ENCODE measurements at regions not wholly inside any gene's neighbourhood (a gene's known extent, or its start where the extent isn't known, plus 50 kb on each side); places are given as distances from the start of the nearest gene placed in this dataset.

DNA sequence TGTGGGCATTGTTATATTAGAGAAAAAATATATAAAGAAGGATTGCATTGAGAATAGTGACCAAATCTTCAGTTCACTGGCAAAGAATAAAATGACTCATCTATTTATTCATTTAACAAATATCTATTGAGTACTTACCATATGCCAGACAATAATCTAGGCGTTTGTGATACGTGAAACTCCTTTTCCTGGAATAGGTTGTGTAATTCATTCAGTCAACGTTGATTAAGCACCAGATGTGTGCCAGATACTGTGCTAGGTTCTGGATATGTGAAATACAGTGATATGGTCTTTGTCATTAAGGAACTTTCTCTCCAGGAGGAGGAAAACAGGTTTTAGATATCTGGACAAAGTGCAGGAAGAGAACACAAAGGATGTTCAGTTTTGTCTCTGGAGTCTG lies 344.5 kb downstream of the RWDD3 start:
- Histone ChIP-seq H4K8ac (ENCODE audit: extremely low read depth, insufficient read depth, low read length) (no peak overlapping the region), H2BK20ac (ENCODE audit: low read length) (no peak overlapping the region), H3K36me3 (ENCODE audit: control insufficient read depth in 2 of 4, insufficient read depth in 4 of 4, low read length in 3 of 4) (no peaks in the 10 kb centered on the region), H3K4ac (replicated peaks; ENCODE audit: insufficient read length, low read depth, low read length) (no peak overlapping the region), H2BK120ac (replicated peaks; ENCODE audit: low read depth, low read length) (no peak overlapping the region), H3K9me3 (ENCODE audit: insufficient read depth in 2 of 2, low read depth in 1 of 2, low read length in 1 of 2) (no peaks in the 10 kb centered on the region), H3K56ac (replicated peaks; ENCODE audit: insufficient read length, low read depth, low read length) (no peak overlapping the region), H4K20me1 (replicated peaks in 1 of 2; ENCODE audit: control insufficient read depth in 1 of 2, insufficient read depth in 2 of 2, low read length in 2 of 2) (no peaks in the 10 kb centered on the region), H3K79me2 (ENCODE audit: control insufficient read depth in 1 of 2, insufficient read depth in 2 of 2, low read length in 2 of 2) (no peaks in the 10 kb centered on the region), H3K4me1 (replicated peaks in 1 of 4; ENCODE audit: control insufficient read depth in 3 of 4, insufficient read depth in 4 of 4, low read length in 3 of 4) (peaks cover 4 to 8% (median 5%) of the 10 kb centered on the region in 4 experiments; a peak in 5 of 7 replicates), H2BK5ac (ENCODE audit: low read depth, low read length) (no peak overlapping the region), H2BK12ac (ENCODE audit: low read depth, low read length) (no peak overlapping the region), H2AK5ac (ENCODE audit: low read depth, low read length) (no peak overlapping the region), H3K27me3 (replicated peaks in 1 of 4; ENCODE audit: control insufficient read depth in 3 of 4, extremely low read depth in 1 of 4, insufficient read depth in 3 of 4, low read length in 3 of 4) (no peaks in the 10 kb centered on the region), H3K14ac (ENCODE audit: insufficient read length) (no peak overlapping the region), H3K79me1 (ENCODE audit: low read depth, low read length) (no peaks in the 10 kb centered on the region), H3K23ac (ENCODE audit: insufficient read length) (no peak overlapping the region), H3K4me3 (ENCODE audit: extremely low read depth in 1 of 4, insufficient read depth in 2 of 4, low read depth in 3 of 4, low read length in 4 of 4) (no peak overlapping the region), H4K91ac (replicated peaks; ENCODE audit: insufficient read length, low read length) (no peak overlapping the region), H2AFZ (ENCODE audit: low read length) (no peak overlapping the region), H3K18ac (ENCODE audit: extremely low read depth, low read length) (no peak overlapping the region), H3K4me2 (ENCODE audit: insufficient read depth in 1 of 2, low read depth in 2 of 2, low read length in 2 of 2) (no peak overlapping the region), H3K27ac (ENCODE audit: low read depth, low read length) (no peak overlapping the region), H3K23me2 (ENCODE audit: low read depth, low read length) (no peaks in the 10 kb centered on the region), H4K5ac (ENCODE audit: insufficient read length, low read depth, low read length) (no peak overlapping the region), H2BK15ac (ENCODE audit: low read length) (no peak overlapping the region), H3K9ac (replicated peaks in 1 of 4; ENCODE audit: extremely low read depth in 1 of 4, low read depth in 3 of 4, low read length in 3 of 4) (no peak overlapping the region)
- ChIA-PET CTCF (ENCODE audit: partially characterized antibody) (no interaction called here), POLR2A (ENCODE audit: partially characterized antibody) (no interaction called here)
- FAIRE-seq (no peak), DNase-seq (ENCODE audit: low read depth in 1 of 2, low spot score in 2 of 2) (no peak)
- 97% methylated on average over 3 of the region's 3 CpGs; no CpG with 5 or more reads in 1 of the 2 experiments for WGBS, 2 experiments (ENCODE audit: extremely low coverage in 1 of 2, insufficient coverage in 1 of 2, insufficient read length in 1 of 2, insufficient replicate concordance in 2 of 2, low coverage in 1 of 2, low lambda C conversion rate in 2 of 2, missing lambda C conversion rate in 1 of 2)
- TF ChIP-seq EGR1 (IDR thresholded peaks at IDR 0.05; ENCODE audit: borderline replicate concordance, low read depth, low read length) (no peak), CHD2 (IDR thresholded peaks at IDR 0.05; ENCODE audit: low read length) (no peak), SIX5 (IDR thresholded peaks at IDR 0.05; ENCODE audit: low read depth, low read length) (no peak), TAF1 (IDR thresholded peaks at IDR 0.05; ENCODE audit: low read depth, low read length) (no peak), TBP (IDR thresholded peaks at IDR 0.05; ENCODE audit: low read depth, low read length) (no peak), HDAC2 (IDR thresholded peaks at IDR 0.05; ENCODE audit: borderline replicate concordance in 1 of 2, low read depth in 2 of 2, low read length in 2 of 2) (no peak), NRF1 (IDR thresholded peaks at IDR 0.05; ENCODE audit: low read depth, low read length) (no peak), JUN (IDR thresholded peaks at IDR 0.05; ENCODE audit: low read depth, low read length) (no peak), KDM5A (IDR thresholded peaks at IDR 0.05; ENCODE audit: low read length) (no peak)

Measured in H1 (cell line).